ENCODE measurements at regions not wholly inside any gene's neighbourhood (a gene's known extent, or its start where the extent isn't known, plus 50 kb on each side); places are given as distances from the start of the nearest gene placed in this dataset.

DNA sequence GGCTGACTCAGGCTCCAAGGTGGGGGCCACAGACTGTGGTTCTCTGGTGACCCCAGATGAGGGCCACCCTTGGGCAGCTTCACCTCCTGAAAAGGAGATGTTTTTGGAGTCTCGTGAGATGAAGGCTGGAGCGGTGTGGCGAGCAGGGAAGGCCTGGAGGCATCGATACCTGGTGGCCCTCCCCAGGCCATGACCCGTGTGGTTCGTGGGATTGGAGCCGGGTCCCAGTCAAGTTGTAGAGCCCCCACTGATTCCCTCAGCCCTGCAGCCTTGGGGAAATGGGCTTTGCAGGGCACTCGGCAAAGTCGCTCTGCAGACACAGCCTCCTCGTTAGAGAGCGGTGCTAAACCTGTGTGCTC is 1083.4 kb downstream of the BRD1 start:
- TF ChIP-seq, protein P1, sequence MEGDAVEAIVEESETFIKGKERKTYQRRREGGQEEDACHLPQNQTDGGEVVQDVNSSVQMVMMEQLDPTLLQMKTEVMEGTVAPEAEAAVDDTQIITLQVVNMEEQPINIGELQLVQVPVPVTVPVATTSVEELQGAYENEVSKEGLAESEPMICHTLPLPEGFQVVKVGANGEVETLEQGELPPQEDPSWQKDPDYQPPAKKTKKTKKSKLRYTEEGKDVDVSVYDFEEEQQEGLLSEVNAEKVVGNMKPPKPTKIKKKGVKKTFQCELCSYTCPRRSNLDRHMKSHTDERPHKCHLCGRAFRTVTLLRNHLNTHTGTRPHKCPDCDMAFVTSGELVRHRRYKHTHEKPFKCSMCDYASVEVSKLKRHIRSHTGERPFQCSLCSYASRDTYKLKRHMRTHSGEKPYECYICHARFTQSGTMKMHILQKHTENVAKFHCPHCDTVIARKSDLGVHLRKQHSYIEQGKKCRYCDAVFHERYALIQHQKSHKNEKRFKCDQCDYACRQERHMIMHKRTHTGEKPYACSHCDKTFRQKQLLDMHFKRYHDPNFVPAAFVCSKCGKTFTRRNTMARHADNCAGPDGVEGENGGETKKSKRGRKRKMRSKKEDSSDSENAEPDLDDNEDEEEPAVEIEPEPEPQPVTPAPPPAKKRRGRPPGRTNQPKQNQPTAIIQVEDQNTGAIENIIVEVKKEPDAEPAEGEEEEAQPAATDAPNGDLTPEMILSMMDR (IDR thresholded peaks at IDR 0.05): no peak
- no peak for TF ChIP-seq ZFX (IDR thresholded peaks at IDR 0.05; ENCODE audit: borderline replicate concordance)
